ENCODE measurements at regions not wholly inside any gene's neighbourhood (a gene's known extent, or its start where the extent isn't known, plus 50 kb on each side); places are given as distances from the start of the nearest gene placed in this dataset.

DNA sequence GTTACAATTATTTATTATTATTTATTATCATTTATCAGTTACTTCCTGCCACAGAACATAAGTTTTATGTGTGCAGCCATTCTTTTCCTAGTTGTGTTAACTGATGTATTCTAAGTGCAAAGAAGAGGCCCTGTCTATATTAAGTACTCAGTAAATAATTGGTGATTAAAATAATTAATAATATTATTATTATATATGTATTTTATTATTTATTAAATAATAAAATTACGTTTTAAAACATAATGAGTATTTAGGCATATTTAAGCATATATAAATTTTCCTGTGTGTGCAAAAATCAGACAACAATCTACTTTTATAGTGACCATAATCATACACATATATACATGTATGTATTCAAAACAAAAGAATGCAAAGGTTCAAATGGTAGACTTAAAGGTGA, 1871.6 kb upstream of the IGFBP7 start:
- ChIA-PET CTCF (no interaction called here), POLR2A (no interaction called here)
- Histone ChIP-seq H3K36me3 (ENCODE audit: control insufficient read depth in 2 of 2, extremely low read depth in 1 of 2, insufficient read depth in 2 of 2, low read length in 2 of 2) (no peaks in the 10 kb centered on the region), H3K27ac (ENCODE audit: insufficient read depth, low read depth, low read length) (no peak overlapping the region), H3K4me3 (replicated peaks in 1 of 3; ENCODE audit: insufficient read depth in 1 of 3, low read depth in 1 of 3, low read length in 3 of 3) (no peak overlapping the region), H3K9ac (replicated peaks; ENCODE audit: extremely low read depth, insufficient read depth, low read length) (no peak overlapping the region), H3K9me3 (replicated peaks; ENCODE audit: control insufficient read depth, insufficient read depth, low read length) (no peaks in the 10 kb centered on the region), H3K79me2 (ENCODE audit: control insufficient read depth, insufficient read depth, low read length) (no peaks in the 10 kb centered on the region), H4K20me1 (replicated peaks; ENCODE audit: control insufficient read depth, extremely low read depth, insufficient read depth, low read length) (no peaks in the 10 kb centered on the region), H3K4me1 (ENCODE audit: control insufficient read depth, extremely low read depth, insufficient read depth, low read length) (no peaks in the 10 kb centered on the region), H3K4me2 (ENCODE audit: insufficient read depth, low read length) (no peak overlapping the region), H3K9me1 (replicated peaks; ENCODE audit: control insufficient read depth, extremely low read depth, insufficient read depth, low read length) (no peaks in the 10 kb centered on the region), H3K27me3 (ENCODE audit: control insufficient read depth in 2 of 2, insufficient read depth in 2 of 2, low read length in 2 of 2) (no peaks in the 10 kb centered on the region), H2AFZ (ENCODE audit: low read depth, low read length) (no peak overlapping the region)
- no TSS peak for BruUV-seq (replicated peaks)
- no peak for DNase-seq (ENCODE audit: low read depth, low spot score)
- FAIRE-seq: no peak
- intact Hi-C loops (cut with micrococcal nuclease) (no loop called here), dilution Hi-C loops (cut with MboI; ENCODE audit: extremely low pct_ligation_motif_present, low sequenced_read_pairs) (no loop called here)
- TF ChIP-seq FOS (IDR thresholded peaks at IDR 0.05; ENCODE audit: borderline replicate concordance, insufficient read depth, low read length): no peak
- TF ChIP-seq GATA2 (IDR thresholded peaks at IDR 0.05; ENCODE audit: insufficient read depth, insufficient read length, low read depth, low read length): no peak
- TF ChIP-seq POLR2AphosphoS5 (IDR thresholded peaks at IDR 0.05; ENCODE audit: insufficient read depth, low read depth, low read length): no peak
- TF ChIP-seq, protein P1, sequence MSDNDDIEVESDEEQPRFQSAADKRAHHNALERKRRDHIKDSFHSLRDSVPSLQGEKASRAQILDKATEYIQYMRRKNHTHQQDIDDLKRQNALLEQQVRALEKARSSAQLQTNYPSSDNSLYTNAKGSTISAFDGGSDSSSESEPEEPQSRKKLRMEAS (IDR thresholded peaks at IDR 0.05; ENCODE audit: insufficient read depth, insufficient read length): no peak
- TF ChIP-seq POLR2A (IDR thresholded peaks at IDR 0.05; ENCODE audit: low read depth, low read length): no peak
- no peak for TF ChIP-seq MYC (IDR thresholded peaks at IDR 0.05; ENCODE audit: low read depth, low read length)
- TF ChIP-seq EZH2 (IDR thresholded peaks at IDR 0.05; ENCODE audit: borderline replicate concordance, low read depth, low read length, severe bottlenecking): no peak
- TF ChIP-seq, protein P2, sequence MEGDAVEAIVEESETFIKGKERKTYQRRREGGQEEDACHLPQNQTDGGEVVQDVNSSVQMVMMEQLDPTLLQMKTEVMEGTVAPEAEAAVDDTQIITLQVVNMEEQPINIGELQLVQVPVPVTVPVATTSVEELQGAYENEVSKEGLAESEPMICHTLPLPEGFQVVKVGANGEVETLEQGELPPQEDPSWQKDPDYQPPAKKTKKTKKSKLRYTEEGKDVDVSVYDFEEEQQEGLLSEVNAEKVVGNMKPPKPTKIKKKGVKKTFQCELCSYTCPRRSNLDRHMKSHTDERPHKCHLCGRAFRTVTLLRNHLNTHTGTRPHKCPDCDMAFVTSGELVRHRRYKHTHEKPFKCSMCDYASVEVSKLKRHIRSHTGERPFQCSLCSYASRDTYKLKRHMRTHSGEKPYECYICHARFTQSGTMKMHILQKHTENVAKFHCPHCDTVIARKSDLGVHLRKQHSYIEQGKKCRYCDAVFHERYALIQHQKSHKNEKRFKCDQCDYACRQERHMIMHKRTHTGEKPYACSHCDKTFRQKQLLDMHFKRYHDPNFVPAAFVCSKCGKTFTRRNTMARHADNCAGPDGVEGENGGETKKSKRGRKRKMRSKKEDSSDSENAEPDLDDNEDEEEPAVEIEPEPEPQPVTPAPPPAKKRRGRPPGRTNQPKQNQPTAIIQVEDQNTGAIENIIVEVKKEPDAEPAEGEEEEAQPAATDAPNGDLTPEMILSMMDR (IDR thresholded peaks at IDR 0.05; ENCODE audit: extremely low read depth in 1 of 2, insufficient read depth in 1 of 2, low read depth in 1 of 2, low read length in 2 of 2): no peak
- no peak for TF ChIP-seq JUN (IDR thresholded peaks at IDR 0.05; ENCODE audit: borderline replicate concordance, insufficient read depth, insufficient read length, low read depth)
